ENCODE measurements at regions not wholly inside any gene's neighbourhood (a gene's known extent, or its start where the extent isn't known, plus 50 kb on each side); places are given as distances from the start of the nearest gene placed in this dataset.

DNA sequence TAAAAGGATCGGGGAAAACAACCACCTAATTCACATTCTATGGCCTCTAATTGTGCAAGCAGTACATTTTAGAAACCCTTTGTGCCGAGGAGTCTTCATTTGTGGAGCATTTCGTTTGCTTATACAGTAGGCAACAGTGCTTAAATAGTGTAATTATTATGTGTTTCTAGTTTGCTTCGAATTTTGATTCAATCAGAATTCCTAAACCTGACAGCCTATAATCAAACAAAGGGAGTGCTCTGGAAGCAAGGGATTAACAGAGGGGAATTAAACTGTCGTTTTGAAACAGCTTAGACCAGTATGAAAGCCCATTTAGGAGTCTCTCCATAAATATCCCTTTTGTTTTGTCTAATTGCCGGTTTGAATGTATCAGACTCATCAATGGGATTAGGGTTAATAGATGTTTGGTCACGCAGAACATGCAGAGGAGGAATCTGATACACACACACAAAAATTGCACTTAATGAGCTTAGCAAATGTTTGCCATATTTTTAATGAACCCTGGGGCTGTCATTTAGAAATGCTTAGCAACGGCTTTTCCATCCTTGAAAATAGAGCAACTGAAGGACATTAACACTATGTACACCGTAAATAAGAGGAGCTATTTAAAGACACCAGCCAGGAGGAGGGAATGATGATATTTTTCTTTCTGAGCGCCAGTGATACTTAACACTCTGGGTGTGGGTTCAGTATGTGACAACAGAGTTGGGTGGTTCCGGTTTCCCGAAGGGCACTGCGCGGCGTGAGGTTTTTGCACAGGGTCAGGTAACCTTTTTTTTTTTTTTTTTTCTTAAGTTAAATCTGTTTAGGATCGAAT lies 404.7 kb downstream of the TLE4 start:
- no peak overlapping the region for H2AK5ac ChIP-seq (ENCODE audit: low read depth, low read length)
- no peaks in the 10 kb centered on the region for H3K36me3 ChIP-seq (replicated peaks in 1 of 2; ENCODE audit: control insufficient read depth in 2 of 2, insufficient read depth in 2 of 2, low read length in 2 of 2)
- H2BK12ac ChIP-seq (ENCODE audit: low read length): no peak overlapping the region
- H4K91ac ChIP-seq (ENCODE audit: low read depth, low read length, poor library complexity): no peak overlapping the region
- H3K14ac ChIP-seq (ENCODE audit: low read length): no peak overlapping the region
- DNase-seq (ENCODE audit: low spot score): peak; percentile 57
- no peak overlapping the region for H3K4ac ChIP-seq (ENCODE audit: low read length)
- peak overlapping the region; percentile 57 for H2AFZ ChIP-seq (ENCODE audit: low read length)
- H2BK5ac ChIP-seq (ENCODE audit: low read length): no peak overlapping the region
- H3K4me2 ChIP-seq (ENCODE audit: insufficient read depth, low read length, poor library complexity, severe bottlenecking): no peak overlapping the region
- H3K9ac ChIP-seq (ENCODE audit: low read depth, low read length, poor library complexity): no peak overlapping the region
- no peak overlapping the region for H3K18ac ChIP-seq (ENCODE audit: low read length)
- H3K27ac ChIP-seq (replicated peaks; ENCODE audit: low read length): peak overlapping the region; percentile 51
- no peaks in the 10 kb centered on the region for H3K79me1 ChIP-seq (ENCODE audit: low read depth, low read length)
- no peak overlapping the region for H3K23ac ChIP-seq (ENCODE audit: low read depth, low read length, poor library complexity)
- peaks cover 23 to 25% of the 10 kb centered on the region in 2 donors for H3K4me1 ChIP-seq (ENCODE audit: control insufficient read depth in 2 of 2, insufficient read depth in 1 of 2, low read depth in 1 of 2, low read length in 2 of 2)
- no CpG with 5 or more reads among the region's 16 CpGs for WGBS, 2 donors (ENCODE audit: extremely low coverage in 2 of 2, insufficient read length in 2 of 2, insufficient replicate concordance in 1 of 2)
- H2BK120ac ChIP-seq (ENCODE audit: low read depth, low read length): no peak overlapping the region
- no peak overlapping the region for H3K4me3 ChIP-seq (ENCODE audit: low read length in 2 of 2)
- no peak overlapping the region for H4K8ac ChIP-seq (ENCODE audit: low read depth, low read length)
- no peaks in the 10 kb centered on the region for H3K27me3 ChIP-seq (ENCODE audit: control insufficient read depth in 3 of 3, insufficient read depth in 3 of 3, low read depth in 1 of 3, low read length in 3 of 3)
- no peaks in the 10 kb centered on the region for H3K9me3 ChIP-seq (replicated peaks in 1 of 2; ENCODE audit: control insufficient read depth in 2 of 2, insufficient read depth in 1 of 2, low read depth in 1 of 2, low read length in 2 of 2)
- no peak overlapping the region for H2BK15ac ChIP-seq (ENCODE audit: low read length)

DNA sequence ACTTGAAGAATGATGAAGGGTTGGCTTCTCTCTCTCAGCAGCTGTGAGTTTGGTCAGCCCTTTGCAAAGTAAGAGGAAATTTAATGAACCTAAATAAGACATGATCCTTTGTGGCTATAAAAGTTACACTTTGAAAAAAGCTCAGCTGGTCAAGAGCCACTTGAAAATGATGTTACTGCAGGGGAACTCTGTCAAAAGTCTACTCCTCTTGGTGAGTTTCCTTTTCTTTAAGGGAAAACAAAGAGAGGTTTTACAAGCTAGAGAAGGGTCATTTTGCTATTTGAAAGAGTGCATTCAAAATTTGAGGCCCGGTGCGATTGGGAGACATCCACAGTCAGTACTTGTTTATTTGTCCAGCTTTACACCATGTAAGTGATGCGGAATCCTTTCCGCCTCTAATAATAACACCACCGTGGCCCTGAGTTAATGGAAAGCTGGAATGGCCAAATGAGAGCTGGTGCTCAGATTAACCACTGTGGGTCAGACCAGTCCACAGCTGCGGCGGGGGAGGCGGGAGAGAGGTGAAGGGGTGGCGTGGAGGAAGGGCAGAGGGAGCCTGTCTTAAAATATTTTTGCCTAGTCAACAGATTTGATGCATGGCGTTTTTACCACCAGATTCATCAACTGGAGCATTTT lies 404.0 kb downstream of the TLE4 start:
- Histone ChIP-seq H3K27ac (replicated peaks; ENCODE audit: low read length) (peak overlapping the region; percentile 51), H2AFZ (ENCODE audit: low read length) (peak overlapping the region; percentile 57), H3K4me2 (ENCODE audit: insufficient read depth, low read length, poor library complexity, severe bottlenecking) (no peak overlapping the region), H3K9ac (ENCODE audit: low read depth, low read length, poor library complexity) (no peak overlapping the region), H2BK15ac (ENCODE audit: low read length) (no peak overlapping the region), H3K36me3 (replicated peaks in 1 of 2; ENCODE audit: control insufficient read depth in 2 of 2, insufficient read depth in 2 of 2, low read length in 2 of 2) (no peaks in the 10 kb centered on the region), H3K4ac (ENCODE audit: low read length) (no peak overlapping the region), H3K79me1 (ENCODE audit: low read depth, low read length) (no peaks in the 10 kb centered on the region), H2BK5ac (ENCODE audit: low read length) (no peak overlapping the region), H4K91ac (ENCODE audit: low read depth, low read length, poor library complexity) (no peak overlapping the region), H3K4me1 (ENCODE audit: control insufficient read depth in 2 of 2, insufficient read depth in 1 of 2, low read depth in 1 of 2, low read length in 2 of 2) (peaks cover 22 to 25% of the 10 kb centered on the region in 2 donors), H3K4me3 (ENCODE audit: low read length in 2 of 2) (no peak overlapping the region), H2BK120ac (ENCODE audit: low read depth, low read length) (no peak overlapping the region), H3K9me3 (replicated peaks in 1 of 2; ENCODE audit: control insufficient read depth in 2 of 2, insufficient read depth in 1 of 2, low read depth in 1 of 2, low read length in 2 of 2) (no peaks in the 10 kb centered on the region), H3K14ac (ENCODE audit: low read length) (no peak overlapping the region), H2BK12ac (ENCODE audit: low read length) (no peak overlapping the region), H4K8ac (ENCODE audit: low read depth, low read length) (no peak overlapping the region), H3K18ac (ENCODE audit: low read length) (no peak overlapping the region), H3K27me3 (ENCODE audit: control insufficient read depth in 3 of 3, insufficient read depth in 3 of 3, low read depth in 1 of 3, low read length in 3 of 3) (no peaks in the 10 kb centered on the region), H2AK5ac (ENCODE audit: low read depth, low read length) (no peak overlapping the region), H3K23ac (ENCODE audit: low read depth, low read length, poor library complexity) (no peak overlapping the region)
- WGBS, 2 donors (ENCODE audit: extremely low coverage in 2 of 2, insufficient read length in 2 of 2, insufficient replicate concordance in 1 of 2): no CpG with 5 or more reads among the region's 10 CpGs
- DNase-seq (ENCODE audit: low spot score): peak; percentile 29

DNA sequence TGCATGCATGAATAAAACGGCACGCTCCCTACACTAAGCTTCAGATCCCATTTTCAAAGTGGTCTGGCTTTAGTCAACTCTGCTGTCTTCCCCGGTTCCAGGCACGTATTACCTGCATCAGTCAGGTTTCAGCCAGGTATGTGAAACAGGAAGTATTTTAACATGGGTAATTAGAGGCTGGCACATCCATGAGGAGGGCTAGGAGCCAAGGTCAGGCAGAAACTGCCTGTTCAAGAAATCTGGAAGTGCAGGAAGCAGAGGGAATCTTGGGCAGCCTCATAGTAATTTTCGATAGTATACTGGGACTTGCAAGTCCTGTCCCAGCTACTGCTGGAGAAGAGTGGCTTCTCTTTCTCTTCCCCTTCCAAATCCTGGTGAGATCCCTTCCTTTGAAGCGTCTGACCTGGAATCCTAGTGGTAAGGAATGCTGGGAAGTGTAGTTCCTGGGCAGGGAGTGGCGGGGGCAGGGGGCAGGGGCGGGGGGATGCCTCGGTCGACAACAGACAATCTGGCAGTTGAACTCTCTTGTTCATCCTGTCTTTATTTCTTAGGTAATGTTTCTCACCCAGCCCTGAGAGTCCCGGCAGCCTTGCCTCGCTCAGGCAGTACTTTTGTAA lies 403.1 kb downstream of the TLE4 start:
- Histone ChIP-seq H3K9ac (ENCODE audit: low read depth, low read length, poor library complexity) (no peak overlapping the region), H3K36me3 (replicated peaks in 1 of 2; ENCODE audit: control insufficient read depth in 2 of 2, insufficient read depth in 2 of 2, low read length in 2 of 2) (no peaks in the 10 kb centered on the region), H4K91ac (ENCODE audit: low read depth, low read length, poor library complexity) (no peak overlapping the region), H2BK12ac (ENCODE audit: low read length) (no peak overlapping the region), H3K4ac (ENCODE audit: low read length) (no peak overlapping the region), H3K4me2 (ENCODE audit: insufficient read depth, low read length, poor library complexity, severe bottlenecking) (peak overlapping the region; percentile 33), H3K18ac (ENCODE audit: low read length) (peak overlapping the region; percentile 1), H3K27me3 (ENCODE audit: control insufficient read depth in 3 of 3, insufficient read depth in 3 of 3, low read depth in 1 of 3, low read length in 3 of 3) (no peaks in the 10 kb centered on the region), H2AFZ (ENCODE audit: low read length) (peak overlapping the region; percentile 57), H3K23ac (ENCODE audit: low read depth, low read length, poor library complexity) (no peak overlapping the region), H3K9me3 (replicated peaks in 1 of 2; ENCODE audit: control insufficient read depth in 2 of 2, insufficient read depth in 1 of 2, low read depth in 1 of 2, low read length in 2 of 2) (no peaks in the 10 kb centered on the region), H3K4me1 (ENCODE audit: control insufficient read depth in 2 of 2, insufficient read depth in 1 of 2, low read depth in 1 of 2, low read length in 2 of 2) (peaks cover 17 to 20% of the 10 kb centered on the region in 2 donors), H4K8ac (ENCODE audit: low read depth, low read length) (no peak overlapping the region), H3K27ac (replicated peaks; ENCODE audit: low read length) (peak overlapping the region; percentile 51), H2BK5ac (ENCODE audit: low read length) (no peak overlapping the region), H2AK5ac (ENCODE audit: low read depth, low read length) (no peak overlapping the region), H2BK120ac (ENCODE audit: low read depth, low read length) (no peak overlapping the region), H3K14ac (ENCODE audit: low read length) (no peak overlapping the region), H3K4me3 (ENCODE audit: low read length in 2 of 2) (no peak overlapping the region), H3K79me1 (ENCODE audit: low read depth, low read length) (no peaks in the 10 kb centered on the region), H2BK15ac (ENCODE audit: low read length) (no peak overlapping the region)
- no CpG with 5 or more reads among the region's 12 CpGs for WGBS, 2 donors (ENCODE audit: extremely low coverage in 2 of 2, insufficient read length in 2 of 2, insufficient replicate concordance in 1 of 2)
- peak; percentile 24 for DNase-seq (ENCODE audit: low spot score)

DNA sequence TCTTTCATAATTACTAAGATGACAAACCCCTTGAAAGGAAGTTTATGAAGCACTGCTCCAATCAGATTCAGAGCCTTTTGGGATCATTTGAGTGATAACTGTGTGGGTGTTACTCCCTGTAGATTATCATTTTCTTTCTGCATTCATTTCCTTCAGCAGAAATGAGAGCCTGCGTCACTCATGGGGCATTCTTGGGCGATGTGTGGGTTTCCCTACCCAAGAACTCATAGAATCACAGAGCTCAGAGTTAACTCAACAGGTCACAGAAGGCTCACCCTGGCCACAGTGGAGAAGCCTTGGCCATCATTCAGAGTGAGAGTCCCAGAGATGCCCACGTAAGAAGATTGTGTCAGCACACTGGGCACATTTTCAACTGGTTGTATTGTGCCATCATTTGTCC lies 401.9 kb downstream of the TLE4 start:
- no peak overlapping the region for H2AFZ ChIP-seq (ENCODE audit: low read length)
- H3K27me3 ChIP-seq (ENCODE audit: control insufficient read depth in 3 of 3, insufficient read depth in 3 of 3, low read depth in 1 of 3, low read length in 3 of 3): no peaks in the 10 kb centered on the region
- H3K4ac ChIP-seq (ENCODE audit: low read length): no peak overlapping the region
- H2BK5ac ChIP-seq (ENCODE audit: low read length): no peak overlapping the region
- no peak overlapping the region for H4K91ac ChIP-seq (ENCODE audit: low read depth, low read length, poor library complexity)
- H3K36me3 ChIP-seq (replicated peaks in 1 of 2; ENCODE audit: control insufficient read depth in 2 of 2, insufficient read depth in 2 of 2, low read length in 2 of 2): no peaks in the 10 kb centered on the region
- WGBS, 2 donors (ENCODE audit: extremely low coverage in 2 of 2, insufficient read length in 2 of 2, insufficient replicate concordance in 1 of 2): no CpG with 5 or more reads among the region's 3 CpGs
- no peak overlapping the region for H3K9ac ChIP-seq (ENCODE audit: low read depth, low read length, poor library complexity)
- H2BK12ac ChIP-seq (ENCODE audit: low read length): no peak overlapping the region
- no peak overlapping the region for H4K8ac ChIP-seq (ENCODE audit: low read depth, low read length)
- no peak overlapping the region for H2AK5ac ChIP-seq (ENCODE audit: low read depth, low read length)
- H3K23ac ChIP-seq (ENCODE audit: low read depth, low read length, poor library complexity): no peak overlapping the region
- no peak overlapping the region for H3K14ac ChIP-seq (ENCODE audit: low read length)
- H3K79me1 ChIP-seq (ENCODE audit: low read depth, low read length): no peaks in the 10 kb centered on the region
- no peak overlapping the region for H3K4me3 ChIP-seq (ENCODE audit: low read length in 2 of 2)
- H3K18ac ChIP-seq (ENCODE audit: low read length): no peak overlapping the region
- H3K27ac ChIP-seq (replicated peaks; ENCODE audit: low read length): no peak overlapping the region
- no peak overlapping the region for H3K4me2 ChIP-seq (ENCODE audit: insufficient read depth, low read length, poor library complexity, severe bottlenecking)
- H2BK15ac ChIP-seq (ENCODE audit: low read length): no peak overlapping the region
- H2BK120ac ChIP-seq (ENCODE audit: low read depth, low read length): no peak overlapping the region
- no peak for DNase-seq (ENCODE audit: low spot score)
- no peaks in the 10 kb centered on the region for H3K9me3 ChIP-seq (replicated peaks in 1 of 2; ENCODE audit: control insufficient read depth in 2 of 2, insufficient read depth in 1 of 2, low read depth in 1 of 2, low read length in 2 of 2)
- peaks cover 17 to 20% of the 10 kb centered on the region in 2 donors for H3K4me1 ChIP-seq (ENCODE audit: control insufficient read depth in 2 of 2, insufficient read depth in 1 of 2, low read depth in 1 of 2, low read length in 2 of 2)
